ENCODE measurements at regions not wholly inside any gene's neighbourhood (a gene's known extent, or its start where the extent isn't known, plus 50 kb on each side); places are given as distances from the start of the nearest gene placed in this dataset.

DNA sequence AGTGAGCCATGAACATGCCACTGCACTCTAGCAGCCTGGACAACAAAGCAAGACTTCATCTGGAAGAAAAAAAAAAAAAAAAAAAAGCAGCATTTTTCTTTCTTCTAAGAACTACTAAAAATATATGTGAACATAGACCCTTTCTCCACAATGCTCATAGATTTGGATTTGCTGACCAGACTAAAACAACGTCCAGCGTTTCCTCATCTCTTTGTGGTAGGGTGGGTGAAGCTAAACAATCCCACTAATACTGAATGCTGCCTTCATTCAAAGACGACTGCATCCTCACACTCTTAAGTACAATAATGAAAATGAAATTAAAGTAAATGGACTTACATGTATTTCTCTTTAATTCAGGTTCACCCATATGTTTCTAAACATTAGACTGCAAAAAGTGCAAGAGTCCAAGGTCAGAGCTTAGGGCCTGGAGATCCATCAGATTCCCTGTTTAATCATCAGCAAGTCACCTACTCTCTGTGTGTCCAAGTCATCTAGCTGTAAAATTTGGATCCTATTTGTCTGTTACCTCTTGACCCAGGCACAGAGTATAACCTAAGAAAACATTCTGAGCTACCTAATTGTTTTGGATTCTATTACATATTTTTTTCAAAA is 99.4 kb upstream of the NHSL1 start:
- Histone ChIP-seq H3K27me3 (no peaks in the 10 kb centered on the region), H3K4me3 (ENCODE audit: low read depth, low read length) (no peak overlapping the region), H3K4me1 (no peaks in the 10 kb centered on the region), H3K36me3 (no peaks in the 10 kb centered on the region), H3K9me3 (no peaks in the 10 kb centered on the region)
- TF ChIP-seq, protein P1, sequence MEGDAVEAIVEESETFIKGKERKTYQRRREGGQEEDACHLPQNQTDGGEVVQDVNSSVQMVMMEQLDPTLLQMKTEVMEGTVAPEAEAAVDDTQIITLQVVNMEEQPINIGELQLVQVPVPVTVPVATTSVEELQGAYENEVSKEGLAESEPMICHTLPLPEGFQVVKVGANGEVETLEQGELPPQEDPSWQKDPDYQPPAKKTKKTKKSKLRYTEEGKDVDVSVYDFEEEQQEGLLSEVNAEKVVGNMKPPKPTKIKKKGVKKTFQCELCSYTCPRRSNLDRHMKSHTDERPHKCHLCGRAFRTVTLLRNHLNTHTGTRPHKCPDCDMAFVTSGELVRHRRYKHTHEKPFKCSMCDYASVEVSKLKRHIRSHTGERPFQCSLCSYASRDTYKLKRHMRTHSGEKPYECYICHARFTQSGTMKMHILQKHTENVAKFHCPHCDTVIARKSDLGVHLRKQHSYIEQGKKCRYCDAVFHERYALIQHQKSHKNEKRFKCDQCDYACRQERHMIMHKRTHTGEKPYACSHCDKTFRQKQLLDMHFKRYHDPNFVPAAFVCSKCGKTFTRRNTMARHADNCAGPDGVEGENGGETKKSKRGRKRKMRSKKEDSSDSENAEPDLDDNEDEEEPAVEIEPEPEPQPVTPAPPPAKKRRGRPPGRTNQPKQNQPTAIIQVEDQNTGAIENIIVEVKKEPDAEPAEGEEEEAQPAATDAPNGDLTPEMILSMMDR (IDR thresholded peaks at IDR 0.05; ENCODE audit: low read depth, low read length) = no peak
- DNase-seq = no peak

DNA sequence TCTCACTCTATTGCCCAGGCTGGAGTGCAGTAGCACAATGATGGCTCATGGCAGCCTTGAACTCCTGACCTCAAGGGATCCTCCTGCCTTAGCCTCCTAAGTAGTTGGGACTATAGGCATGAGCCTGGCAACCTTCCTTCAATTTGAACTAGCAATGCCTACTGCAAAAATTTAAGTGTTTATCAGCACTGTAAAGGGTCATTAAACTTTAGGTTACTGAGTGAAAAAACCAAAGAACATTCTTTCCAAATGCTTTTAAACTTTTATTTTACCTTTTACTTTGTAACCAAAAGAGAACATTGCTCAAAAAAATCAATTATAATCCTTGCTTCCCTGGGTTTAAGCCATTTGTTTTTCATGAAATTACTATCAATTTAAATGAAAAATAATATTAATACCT is 101.0 kb upstream of the NHSL1 start:
- no peaks in the 10 kb centered on the region for H3K27me3 ChIP-seq
- TF ChIP-seq, protein P1 (IDR thresholded peaks at IDR 0.05; ENCODE audit: low read depth, low read length) = no peak
- no peak for DNase-seq
- no peaks in the 10 kb centered on the region for H3K4me1 ChIP-seq
- no peak overlapping the region for H3K4me3 ChIP-seq (ENCODE audit: low read depth, low read length)
- H3K36me3 ChIP-seq = no peaks in the 10 kb centered on the region
- H3K9me3 ChIP-seq = no peaks in the 10 kb centered on the region

DNA sequence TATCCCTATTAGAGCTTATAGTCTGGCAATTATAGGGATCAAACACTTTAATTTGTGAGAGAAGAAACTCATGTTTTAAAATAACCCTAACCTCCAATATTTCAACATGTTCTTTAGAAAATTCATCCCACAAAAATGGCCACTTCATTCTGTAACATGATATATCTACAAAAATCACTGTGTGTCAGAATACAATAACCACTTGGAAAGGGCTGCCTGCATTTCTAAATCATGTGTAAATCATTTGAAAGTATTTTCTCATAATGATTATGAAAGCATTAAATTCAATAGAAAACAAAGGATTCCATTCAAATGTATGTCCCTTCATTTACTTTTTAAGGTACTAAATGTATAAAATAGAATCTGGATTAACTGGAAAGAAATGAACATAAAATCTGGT is 101.4 kb upstream of the NHSL1 start:
- Histone ChIP-seq H3K27me3 (no peaks in the 10 kb centered on the region), H3K4me3 (ENCODE audit: low read depth, low read length) (no peak overlapping the region), H3K36me3 (no peaks in the 10 kb centered on the region), H3K9me3 (no peaks in the 10 kb centered on the region), H3K4me1 (no peaks in the 10 kb centered on the region)
- DNase-seq = no peak
- TF ChIP-seq, protein P1 (IDR thresholded peaks at IDR 0.05; ENCODE audit: low read depth, low read length) = no peak

DNA sequence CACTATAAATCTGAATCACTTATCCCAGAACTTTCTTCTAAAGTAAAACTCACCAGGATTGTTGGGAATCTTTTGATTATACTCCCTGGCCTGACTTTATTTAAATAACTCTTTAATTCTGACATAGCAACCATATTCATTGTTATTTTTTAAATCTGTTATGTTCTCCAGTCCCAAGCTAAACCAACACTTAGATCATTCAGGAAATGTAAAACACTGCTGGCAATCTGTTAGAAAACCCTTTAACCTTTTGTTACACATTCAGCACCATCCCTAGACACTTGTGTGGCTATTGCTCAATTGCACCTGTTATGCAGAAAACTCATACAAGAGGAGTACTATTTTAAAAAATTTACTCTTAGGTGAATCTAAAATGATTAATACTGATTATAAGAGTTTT is 101.8 kb upstream of the NHSL1 start:
- TF ChIP-seq, protein P1 (IDR thresholded peaks at IDR 0.05; ENCODE audit: low read depth, low read length) = no peak
- no peak for DNase-seq
- Histone ChIP-seq H3K36me3 (no peaks in the 10 kb centered on the region), H3K4me3 (ENCODE audit: low read depth, low read length) (no peak overlapping the region), H3K4me1 (no peaks in the 10 kb centered on the region), H3K27me3 (no peaks in the 10 kb centered on the region), H3K9me3 (no peaks in the 10 kb centered on the region)

DNA sequence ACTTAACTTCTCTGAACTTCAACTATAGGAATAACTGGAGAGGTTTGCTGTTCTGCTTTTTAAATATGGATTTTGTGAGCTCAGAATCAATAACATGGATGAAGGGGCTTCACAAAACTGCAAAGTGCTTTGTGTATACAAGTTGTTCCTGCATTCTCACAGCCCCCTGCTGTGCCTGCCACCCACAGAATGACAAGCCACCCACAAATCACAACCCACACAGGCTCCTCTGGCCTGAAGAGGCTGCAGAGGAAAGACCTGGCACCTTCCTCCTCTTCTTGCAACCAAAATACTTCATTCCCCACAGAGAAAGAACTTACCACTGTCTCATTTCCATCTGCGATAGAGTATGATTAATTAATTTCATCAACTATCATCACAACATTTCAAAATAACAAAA is 106.7 kb upstream of the NHSL1 start:
- TF ChIP-seq, protein P1 (IDR thresholded peaks at IDR 0.05; ENCODE audit: low read depth, low read length) = no peak
- DNase-seq = no peak
- H3K4me1 ChIP-seq = no peaks in the 10 kb centered on the region

DNA sequence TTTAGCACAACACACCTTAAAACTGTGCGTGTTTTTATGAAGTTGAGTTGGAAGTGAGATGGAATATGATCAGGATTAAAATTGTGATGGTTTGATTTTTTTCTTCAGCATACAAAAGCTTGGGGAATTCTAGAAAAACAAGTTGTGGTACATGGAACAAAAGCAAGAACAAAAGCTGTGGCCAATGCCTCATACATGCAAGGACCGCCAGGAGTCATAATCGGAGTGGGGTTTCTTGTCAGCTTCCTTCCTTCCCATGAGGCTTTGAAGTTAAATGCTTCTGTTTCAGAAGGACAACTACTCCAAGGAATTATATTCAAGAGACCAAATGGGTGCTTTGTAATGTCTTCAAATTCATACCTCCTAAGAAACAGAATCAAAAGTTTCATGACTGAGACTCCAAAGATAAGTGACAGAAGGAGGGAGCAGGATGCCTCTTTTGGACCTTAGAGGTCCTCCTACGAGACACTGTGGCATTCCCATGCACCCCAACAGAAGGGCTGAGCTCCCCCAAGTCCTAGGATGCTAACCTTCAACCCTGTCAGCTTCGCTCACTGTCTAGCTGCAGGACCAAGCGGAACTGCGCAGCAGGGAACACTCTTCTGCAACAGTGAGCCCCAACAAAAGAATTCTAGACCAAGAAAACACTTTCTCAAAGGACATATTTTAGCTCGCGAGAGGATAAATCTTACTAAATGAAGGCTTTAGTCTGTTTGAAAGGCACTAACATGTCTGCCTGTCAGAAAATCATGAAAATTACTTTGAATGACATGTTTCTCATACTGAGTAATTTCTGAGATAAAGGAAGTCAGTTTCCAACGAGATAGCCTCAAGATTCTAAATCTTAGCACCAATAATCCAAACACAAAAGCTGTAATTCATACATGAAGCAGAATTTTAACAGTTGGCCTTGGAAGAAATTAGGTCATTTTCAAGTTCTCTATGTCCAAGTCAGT is 108.5 kb upstream of the NHSL1 start:
- TF ChIP-seq, protein P1 (IDR thresholded peaks at IDR 0.05; ENCODE audit: low read depth, low read length) = no peak
- DNase-seq = no peak
- peaks cover 5% of the 10 kb centered on the region; the same call in 1 of the 2 replicates for H3K27me3 ChIP-seq
- H3K36me3 ChIP-seq = no peaks in the 10 kb centered on the region
- H3K4me3 ChIP-seq (ENCODE audit: low read depth, low read length) = no peak overlapping the region
- no peaks in the 10 kb centered on the region for H3K4me1 ChIP-seq
- H3K9me3 ChIP-seq = no peaks in the 10 kb centered on the region

More for the DNA sequence above, 106.7 kb upstream of the NHSL1 start:
- Histone ChIP-seq H3K36me3 (no peaks in the 10 kb centered on the region), H3K4me3 (ENCODE audit: low read depth, low read length) (no peak overlapping the region), H3K27me3 (peaks cover 5% of the 10 kb centered on the region; the same call in 1 of the 2 replicates), H3K9me3 (no peaks in the 10 kb centered on the region)

All from BE2C (cell line).